B cell (primary cell): ENCODE measurements at regions not wholly inside any gene's neighbourhood (a gene's known extent, or its start where the extent isn't known, plus 50 kb on each side); places are given as distances from the start of the nearest gene placed in this dataset.

Experiments used
- ATAC-seq: fragments of 200-7000 bp; cut with Tn5 transposase; one replicate; pipeline ENCODE4 v1.10.0; 2021; ENCODE audit warnings: low read depth, mild to moderate bottlenecking, moderate number of reproducible peaks, moderate library complexity
- CTCF ChIA-PET: fragments of 350-600 bp; sonication (Branson Sonifier 250); formaldehyde crosslinking; loops from one replicate; lab custom pipeline; 2021; ENCODE audit warnings: antibody characterized with exemption, inconsistent platforms; lab: Charles Lee
- POLR2A ChIA-PET: fragments of 350-600 bp; sonication (Branson Sonifier 250); formaldehyde crosslinking; loops from one replicate; lab custom pipeline; 2021; ENCODE audit warnings: antibody characterized with exemption; lab: Charles Lee
- DNase-seq: peaks from one replicate; pipeline ENCODE4 v3.0.0; 2013
- H2AFZ ChIP-seq: 2 replicates; pipeline ENCODE4 v1.6.1; 2012; ENCODE audit warnings: mild to moderate bottlenecking, low read depth, low read length; ENCODE audit not compliant: insufficient read depth, poor library complexity, severe bottlenecking
- H3K27ac ChIP-seq, 2 donors: 1 replicate in 1 of 2; 2 replicates in 1 of 2; pipeline ENCODE4 v1.5.1; 2012 to 2013; ENCODE audit warnings: low read length in 2 of 2, mild to moderate bottlenecking in 2 of 2, moderate library complexity in 1 of 2
- H3K27me3 ChIP-seq, 4 experiments: fragments of 200-600 bp in 1 of 4; sonication (generic) in 1 of 4; replicated peaks in 1 of 4; 1 replicate in 2 of 4; 2 replicates in 2 of 4; pipeline versions ENCODE4 v1.6.1 to v1.7.0; 2013 to 2016; ENCODE audit warnings: low read length in 3 of 4, mild to moderate bottlenecking in 2 of 4, mixed read lengths in 1 of 4, moderate library complexity in 1 of 4; ENCODE audit not compliant: insufficient read depth in 4 of 4, control insufficient read depth in 3 of 4; ENCODE audit errors: control extremely low read depth in 1 of 4
- H3K36me3 ChIP-seq, 2 experiments: replicated peaks in 1 of 2; 1 replicate in 1 of 2; 2 replicates in 1 of 2; pipeline versions ENCODE4 v1.6.1 to v1.7.1; 2013; ENCODE audit warnings: low read length in 1 of 2; ENCODE audit not compliant: insufficient read depth in 2 of 2, control insufficient read depth in 1 of 2; ENCODE audit errors: control extremely low read depth in 1 of 2, extremely low read depth in 1 of 2
- H3K4me1 ChIP-seq, 2 donors: fragments of 200-600 bp in 1 of 2; sonication (generic) in 1 of 2; 1 replicate in 1 of 2; 2 replicates in 1 of 2; pipeline versions ENCODE4 v1.5.1 to v1.6.1; 2013 to 2017; ENCODE audit warnings: low read length in 2 of 2; ENCODE audit not compliant: control insufficient read depth in 2 of 2, insufficient read depth in 2 of 2
- H3K4me2 ChIP-seq: replicated peaks from 2 replicates; pipeline ENCODE3; 2012; ENCODE audit warnings: mild to moderate bottlenecking, low read depth, low read length; ENCODE audit not compliant: poor library complexity, severe bottlenecking
- H3K4me3 ChIP-seq, 5 experiments: fragments of 200-600 bp in 1 of 5; sonication (generic) in 1 of 5; 1 replicate in 3 of 5; 2 replicates in 2 of 5; pipeline versions ENCODE4 v1.5.1 to v1.7.0; 2011 to 2016; ENCODE audit warnings: low read length in 4 of 5, mild to moderate bottlenecking in 4 of 5, low read depth in 2 of 5, control low read depth in 1 of 5, moderate library complexity in 1 of 5; ENCODE audit not compliant: insufficient read depth in 1 of 5; ENCODE audit errors: control extremely low read depth in 1 of 5, extremely low read depth in 1 of 5
- H3K79me2 ChIP-seq: fragments of 200-600 bp; sonication (generic); one replicate; pipeline ENCODE4 v1.6.0; 2016; ENCODE audit warnings: low read length; ENCODE audit not compliant: control insufficient read depth, insufficient read depth
- H3K9ac ChIP-seq: fragments of 200-600 bp; sonication (generic); 2 replicates; pipeline ENCODE4 v1.6.1; 2017; ENCODE audit warnings: mild to moderate bottlenecking, low read length, moderate library complexity
- H3K9me3 ChIP-seq, 3 donors: one replicate each; pipeline versions ENCODE4 v1.6.1 to v1.7.1; 2013; ENCODE audit warnings: low read length in 2 of 3; ENCODE audit not compliant: control insufficient read depth in 2 of 3, insufficient read depth in 1 of 3; ENCODE audit errors: control extremely low read depth in 1 of 3
- H4K20me1 ChIP-seq: 2 replicates; pipeline ENCODE4 v1.6.0; 2012; ENCODE audit warnings: mild to moderate bottlenecking, low read length; ENCODE audit not compliant: insufficient read depth, control insufficient read depth, poor library complexity, severe bottlenecking
- H3K27ac Mint-ChIP-seq: one replicate; pipeline ENCODE4 v1.8.0; 2021; ENCODE audit warnings: mixed read lengths
- H3K27me3 Mint-ChIP-seq: one replicate; pipeline ENCODE4 v1.8.0; 2021; ENCODE audit warnings: mixed read lengths
- H3K4me1 Mint-ChIP-seq: one replicate; pipeline ENCODE4 v1.8.0; 2021; ENCODE audit warnings: mixed read lengths
- H3K4me3 Mint-ChIP-seq: one replicate; pipeline ENCODE4 v1.8.0; 2021; ENCODE audit warnings: mixed read lengths
- H3K9me3 Mint-ChIP-seq: one replicate; pipeline ENCODE4 v1.8.0; 2022; ENCODE audit warnings: mixed read lengths; ENCODE audit not compliant: insufficient read depth
- CTCF ChIP-seq: fragments of 200-600 bp; IDR thresholded peaks from one replicate; pipeline ENCODE4 v1.8.0; 2022; ENCODE audit warnings: antibody characterized with exemption, mild to moderate bottlenecking
- EZH2 ChIP-seq: IDR thresholded peaks from 2 replicates; pipeline ENCODE4 v1.6.1; 2012; ENCODE audit warnings: borderline replicate concordance, low read depth, mild to moderate bottlenecking, moderate library complexity, low read length; ENCODE audit not compliant: insufficient read depth, poor library complexity, severe bottlenecking
- WGBS: methylation state at CpG from one replicate; pipeline ENCODE4 v1.1.5; 2013; ENCODE audit warnings: missing lambda C conversion rate; ENCODE audit not compliant: insufficient coverage; 5-methylcytosine and 5-hydroxymethylcytosine counted together
- intact Hi-C: fragments of 100-400 bp; cut with micrococcal nuclease; formaldehyde crosslinking; loops from one replicate; pipeline ENCODE4 v1.10.0; 2022

GRCh38 chr7:39888171-39888853, 61.7 kb upstream of the CDK13 start:
- no peak overlapping the region for H3K27ac Mint-ChIP-seq
- ATAC-seq (no peak), DNase-seq (no peak)
- no peak overlapping the region for H3K4me2 ChIP-seq
- no peak overlapping the region for H3K4me3 Mint-ChIP-seq
- ChIA-PET CTCF (interaction anchor here (0.6 to 2.5 kb wide), 2 partner anchors 9 to 154 kb away, joined by 4 to 25 read pairs; no protein-coding TSS in a partner anchor), POLR2A (no interaction called here)
- no peaks in the 10 kb centered on the region for H3K9me3 ChIP-seq
- no peak overlapping the region for H3K4me3 ChIP-seq
- TF ChIP-seq EZH2 (no peak), CTCF (no peak)
- intact Hi-C loops: no loop called here
- no peak overlapping the region for H2AFZ ChIP-seq
- H3K4me1 ChIP-seq: no peaks in the 10 kb centered on the region
- H3K36me3 ChIP-seq: no peaks in the 10 kb centered on the region
- no peaks in the 10 kb centered on the region for H3K79me2 ChIP-seq
- no peaks in the 10 kb centered on the region for H4K20me1 ChIP-seq
- 76% methylated on average over 2 of the region's 3 CpGs for WGBS
- no peaks in the 10 kb centered on the region for H3K9me3 Mint-ChIP-seq
- H3K4me1 Mint-ChIP-seq: no peaks in the 10 kb centered on the region
- no peak overlapping the region for H3K27ac ChIP-seq
- H3K9ac ChIP-seq: no peak overlapping the region
- H3K27me3 Mint-ChIP-seq: peaks cover 11% of the 10 kb centered on the region
- peaks cover 0 to 4% (median 2%) of the 10 kb centered on the region in 4 experiments for H3K27me3 ChIP-seq

- intact Hi-C loops: no loop called here
Measured at GRCh38 chr7:39890411-39890810, 59.6 kb upstream of the CDK13 start.

More at GRCh38 chr7:39890411-39890810, 59.6 kb upstream of the CDK13 start:
- ChIA-PET POLR2A (no interaction called here), CTCF (interaction anchor here (1.0 kb wide), 1 partner anchor 162 kb away, joined by 3 read pairs; no protein-coding TSS in a partner anchor)
- no peaks in the 10 kb centered on the region for H3K9me3 ChIP-seq
- no peak overlapping the region for H3K27ac Mint-ChIP-seq
- no peak overlapping the region for H3K4me3 Mint-ChIP-seq
- no peak overlapping the region for H3K9ac ChIP-seq
- ATAC-seq (no peak), DNase-seq (no peak)
- H3K27me3 Mint-ChIP-seq: peaks cover 16% of the 10 kb centered on the region
- H2AFZ ChIP-seq: no peak overlapping the region
- H3K4me1 ChIP-seq: no peaks in the 10 kb centered on the region
- no peaks in the 10 kb centered on the region for H3K9me3 Mint-ChIP-seq
- TF ChIP-seq CTCF: no peak
- WGBS: 97% methylated on average over 4 of the region's 4 CpGs
- no peaks in the 10 kb centered on the region for H4K20me1 ChIP-seq
- H3K27ac ChIP-seq: no peak overlapping the region
- peaks cover 0 to 4% (median 2%) of the 10 kb centered on the region in 4 experiments for H3K27me3 ChIP-seq
- no peaks in the 10 kb centered on the region for H3K79me2 ChIP-seq
- no peaks in the 10 kb centered on the region for H3K36me3 ChIP-seq
- no peak overlapping the region for H3K4me3 ChIP-seq
- H3K4me2 ChIP-seq: no peak overlapping the region
- no peaks in the 10 kb centered on the region for H3K4me1 Mint-ChIP-seq
